Naive thymus-derived CD4-positive, alpha-beta T cell (primary cell): ENCODE measurements at regions not wholly inside any gene's neighbourhood (a gene's known extent, or its start where the extent isn't known, plus 50 kb on each side); places are given as distances from the start of the nearest gene placed in this dataset.
"Not testable (repeated sequence)": the region's sequence is repeated elsewhere in the genome, so short reads cannot be mapped to it uniquely, and the experiment has no call there.

Experiments used
- ATAC-seq: fragments of 150-1000 bp; cut with Tn5 transposase; 2 replicates; pipeline ENCODE4 v1.10.0; 2021; ENCODE audit warnings: mild to moderate bottlenecking, moderate library complexity
- CTCF ChIA-PET: fragments of 350-600 bp; sonication (Branson Sonifier 250); formaldehyde crosslinking; loops from one replicate; lab custom pipeline; 2021; ENCODE audit warnings: antibody characterized with exemption; lab: Charles Lee
- POLR2A ChIA-PET: fragments of 350-600 bp; sonication (Branson Sonifier 250); formaldehyde crosslinking; loops from one replicate; lab custom pipeline; 2021; ENCODE audit warnings: antibody characterized with exemption, inconsistent platforms; lab: Charles Lee
- DNase-seq, 9 donors: peaks; one replicate each; pipeline versions ENCODE4 v3.0.0 to v3.0.0-alpha.2; 2020 to 2022; ENCODE audit warnings: mixed read lengths in 1 of 9
- H3K27ac ChIP-seq: one replicate; pipeline ENCODE4 v1.7.0; 2013; ENCODE audit warnings: mild to moderate bottlenecking, low read depth, low read length, moderate library complexity
- H3K27me3 ChIP-seq, 2 donors: one replicate each; pipeline ENCODE4 v1.7.0; 2013; ENCODE audit warnings: low read length in 2 of 2, mild to moderate bottlenecking in 2 of 2, moderate library complexity in 2 of 2; ENCODE audit not compliant: control insufficient read depth in 2 of 2, insufficient read depth in 2 of 2
- H3K36me3 ChIP-seq, 3 experiments: 1 replicate in 2 of 3; 2 replicates in 1 of 3; pipeline ENCODE4 v1.7.0; 2013; ENCODE audit warnings: low read length in 3 of 3, mild to moderate bottlenecking in 3 of 3, moderate library complexity in 1 of 3; ENCODE audit not compliant: insufficient read depth in 3 of 3, control insufficient read depth in 2 of 3
- H3K4me1 ChIP-seq, 2 donors: one replicate each; pipeline ENCODE4 v1.7.0; 2013; ENCODE audit warnings: low read length in 2 of 2, mild to moderate bottlenecking in 2 of 2, moderate library complexity in 1 of 2; ENCODE audit not compliant: control insufficient read depth in 2 of 2, insufficient read depth in 2 of 2
- H3K4me3 ChIP-seq: 2 replicates; pipeline ENCODE4 v1.7.0; 2013; ENCODE audit warnings: mild to moderate bottlenecking, low read length
- H3K9me3 ChIP-seq, 3 experiments: 1 replicate in 2 of 3; 2 replicates in 1 of 3; pipeline ENCODE4 v1.7.0; 2013; ENCODE audit warnings: low read length in 3 of 3; ENCODE audit not compliant: control insufficient read depth in 2 of 3
- H3K27ac Mint-ChIP-seq, 9 donors: one replicate each; pipeline ENCODE4 v1.8.0; 2020 to 2022; ENCODE audit warnings: mixed read lengths in 9 of 9, mild to moderate bottlenecking in 8 of 9, moderate library complexity in 5 of 9, inconsistent platforms in 2 of 9
- H3K27me3 Mint-ChIP-seq, 5 donors: one replicate each; pipeline ENCODE4 v1.8.0; 2021 to 2022; ENCODE audit warnings: mixed read lengths in 5 of 5, mild to moderate bottlenecking in 1 of 5
- H3K36me3 Mint-ChIP-seq, 5 donors: one replicate each; pipeline ENCODE4 v1.8.0; 2020 to 2022; ENCODE audit warnings: mixed read lengths in 5 of 5, mild to moderate bottlenecking in 3 of 5, inconsistent platforms in 1 of 5
- H3K4me1 Mint-ChIP-seq, 7 donors: one replicate each; pipeline ENCODE4 v1.8.0; 2020 to 2022; ENCODE audit warnings: mixed read lengths in 7 of 7, mild to moderate bottlenecking in 3 of 7, inconsistent platforms in 1 of 7
- H3K4me3 Mint-ChIP-seq, 10 donors: one replicate each; pipeline ENCODE4 v1.8.0; 2020 to 2022; ENCODE audit warnings: mild to moderate bottlenecking in 10 of 10, mixed read lengths in 10 of 10, moderate library complexity in 6 of 10, inconsistent platforms in 2 of 10
- H3K9me3 Mint-ChIP-seq, 11 donors: one replicate each; pipeline ENCODE4 v1.8.0; 2020 to 2022; ENCODE audit warnings: mixed read lengths in 11 of 11, mild to moderate bottlenecking in 4 of 11, inconsistent platforms in 1 of 11, moderate library complexity in 1 of 11
- intact Hi-C, 2 donors: fragments of 100-400 bp; cut with micrococcal nuclease; formaldehyde crosslinking; loops; one replicate each; pipeline ENCODE4 v1.15.1; 2023

DNA sequence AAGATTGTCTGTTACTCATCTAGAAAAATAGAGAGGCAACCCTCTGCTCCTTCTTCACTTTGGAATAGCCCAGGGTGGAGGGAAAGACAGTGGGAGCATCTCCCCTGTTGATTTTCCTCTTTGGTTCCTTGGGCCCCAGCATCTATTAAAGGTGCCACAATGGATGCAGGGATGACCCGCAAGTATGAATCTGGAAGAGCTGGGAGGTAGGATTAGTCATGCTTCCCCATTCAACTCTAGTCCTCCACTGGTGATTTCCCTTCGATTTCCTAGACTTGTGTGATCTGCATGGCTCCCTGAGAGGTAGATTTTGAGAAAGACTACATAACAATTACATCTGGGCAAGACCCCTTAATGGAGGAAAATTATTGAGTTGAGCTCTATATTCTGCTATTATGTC is 127.8 kb downstream of the MAGEE1 start:
- no peak overlapping the region for H3K4me3 ChIP-seq
- H3K9me3 Mint-ChIP-seq, result peaks cover 0 to 79% (median 34%) of the 10 kb centered on the region in 11 donors
- POLR2A ChIA-PET, result no interaction called here

GRCh38 chrX:76555816-76556215 is 128.3 kb downstream of the MAGEE1 start:
- peaks cover 0 to 5% (median 0%) of the 10 kb centered on the region in 5 donors for H3K36me3 Mint-ChIP-seq
- H3K27me3 Mint-ChIP-seq, result no peaks in the 10 kb centered on the region
- no peaks in the 10 kb centered on the region for H3K27me3 ChIP-seq
- no peak overlapping the region for H3K27ac Mint-ChIP-seq
- ATAC-seq (no peak), DNase-seq (no peak)
- ChIA-PET CTCF (no interaction called here), POLR2A (no interaction called here)
- H3K4me1 Mint-ChIP-seq, result no peaks in the 10 kb centered on the region
- no peaks in the 10 kb centered on the region for H3K36me3 ChIP-seq
- H3K9me3 ChIP-seq, result peaks cover 0 to 19% (median 0%) of the 10 kb centered on the region in 3 experiments
- H3K4me3 ChIP-seq, result no peak overlapping the region
- no peaks in the 10 kb centered on the region for H3K4me1 ChIP-seq
- H3K9me3 Mint-ChIP-seq, result peaks cover 0 to 79% (median 36%) of the 10 kb centered on the region in 11 donors
- intact Hi-C loops, result no loop called here
- H3K27ac ChIP-seq, result no peak overlapping the region
- H3K4me3 Mint-ChIP-seq, result no peak overlapping the region

More for the DNA sequence above, 127.8 kb downstream of the MAGEE1 start:
- CTCF ChIA-PET, result no interaction called here
- no peaks in the 10 kb centered on the region for H3K4me1 Mint-ChIP-seq
- ATAC-seq (no peak), DNase-seq (no peak)
- H3K36me3 Mint-ChIP-seq, result peaks cover 0 to 5% (median 0%) of the 10 kb centered on the region in 5 donors
- no peaks in the 10 kb centered on the region for H3K36me3 ChIP-seq
- no peaks in the 10 kb centered on the region for H3K27me3 ChIP-seq
- H3K27me3 Mint-ChIP-seq, result no peaks in the 10 kb centered on the region
- H3K4me1 ChIP-seq, result no peaks in the 10 kb centered on the region
- H3K4me3 Mint-ChIP-seq, result no peak overlapping the region
- H3K27ac Mint-ChIP-seq, result no peak overlapping the region
- intact Hi-C loops, result no loop called here
- peaks cover 0 to 19% (median 0%) of the 10 kb centered on the region in 3 experiments for H3K9me3 ChIP-seq
- no peak overlapping the region for H3K27ac ChIP-seq

DNA sequence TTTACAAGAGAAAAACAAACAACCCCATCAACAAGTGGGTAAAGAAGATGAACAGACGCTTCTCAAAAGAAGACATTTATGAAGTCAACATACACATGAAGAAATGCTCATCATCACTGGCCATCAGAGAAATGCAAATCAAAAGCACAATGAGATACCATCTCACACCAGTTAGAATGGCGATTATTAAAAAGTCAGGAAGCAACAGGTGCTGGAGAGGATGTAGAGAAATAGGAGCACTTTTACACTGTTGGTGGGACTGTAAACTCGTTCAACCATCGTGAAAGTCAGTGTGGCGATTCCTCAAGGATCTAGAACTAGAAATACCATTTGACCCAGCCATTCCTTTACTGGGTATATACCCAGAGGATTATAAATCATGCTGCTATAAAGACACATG is 137.3 kb downstream of the MAGEE1 start:
- CTCF ChIA-PET, intact Hi-C loops: not testable (repeated sequence)
- H3K9me3 Mint-ChIP-seq, result peaks cover 0 to 56% (median 19%) of the 10 kb centered on the region in 11 donors

GRCh38 chrX:76605390-76605789 is 177.9 kb downstream of the MAGEE1 start:
- Mint-ChIP-seq H3K4me3 (no peak overlapping the region), H3K36me3 (no peaks in the 10 kb centered on the region), H3K9me3 (peaks cover 2 to 53% (median 10%) of the 10 kb centered on the region in 11 donors), H3K27me3 (peaks cover 0 to 7% (median 0%) of the 10 kb centered on the region in 5 donors), H3K27ac (no peak overlapping the region), H3K4me1 (no peaks in the 10 kb centered on the region)
- no peaks in the 10 kb centered on the region for H3K9me3 ChIP-seq
- CTCF ChIA-PET, result no interaction called here
- no peak overlapping the region for H3K4me3 ChIP-seq
- ATAC-seq (no peak), DNase-seq (no peak)
- H3K36me3 ChIP-seq, result no peaks in the 10 kb centered on the region
- H3K27ac ChIP-seq, result no peak overlapping the region
- H3K4me1 ChIP-seq, result no peaks in the 10 kb centered on the region
- no peaks in the 10 kb centered on the region for H3K27me3 ChIP-seq
- POLR2A ChIA-PET, result no interaction called here
- intact Hi-C loops, result no loop called here

More for the DNA sequence above, 137.3 kb downstream of the MAGEE1 start:
- H3K4me3 ChIP-seq, H3K27me3 ChIP-seq, H3K36me3 ChIP-seq, H3K27ac Mint-ChIP-seq, H3K27me3 Mint-ChIP-seq, H3K9me3 ChIP-seq, DNase-seq, H3K4me3 Mint-ChIP-seq, POLR2A ChIA-PET, ATAC-seq, H3K4me1 Mint-ChIP-seq, H3K4me1 ChIP-seq, H3K36me3 Mint-ChIP-seq, H3K27ac ChIP-seq: not testable (repeated sequence)

DNA sequence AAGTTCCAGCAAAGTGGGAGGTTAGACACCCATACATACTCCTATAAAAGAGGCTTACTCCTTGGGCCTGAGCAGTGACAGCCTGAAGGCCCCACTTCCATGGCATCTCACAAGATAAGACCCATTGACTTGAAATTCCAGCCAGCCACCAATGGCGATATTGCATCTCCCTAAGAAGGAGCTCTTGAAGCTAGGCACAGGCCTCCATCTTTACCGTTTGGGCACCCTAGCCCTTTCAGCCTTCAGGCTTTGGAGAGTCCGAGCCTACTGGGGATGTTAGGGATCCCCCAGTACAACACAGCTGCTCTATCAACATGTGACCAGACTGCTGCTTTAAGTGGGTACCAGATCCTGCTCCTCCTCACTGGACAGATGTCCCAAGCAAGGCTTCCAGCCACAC is 189.5 kb downstream of the MAGEE1 start:
- CTCF ChIA-PET, result no interaction called here
- Mint-ChIP-seq H3K4me1 (no peaks in the 10 kb centered on the region), H3K9me3 (peaks cover 0 to 47% (median 18%) of the 10 kb centered on the region in 11 donors), H3K4me3 (no peak overlapping the region), H3K27me3 (no peaks in the 10 kb centered on the region), H3K36me3 (no peaks in the 10 kb centered on the region), H3K27ac (no peak overlapping the region)
- no peak for DNase-seq
- Histone ChIP-seq H3K36me3 (no peaks in the 10 kb centered on the region), H3K4me3 (no peak overlapping the region), H3K27ac (no peak overlapping the region), H3K27me3 (no peaks in the 10 kb centered on the region), H3K9me3 (no peaks in the 10 kb centered on the region), H3K4me1 (no peaks in the 10 kb centered on the region)
- POLR2A ChIA-PET, result no interaction called here
- intact Hi-C loops, result no loop called here
- no peak for ATAC-seq

DNA sequence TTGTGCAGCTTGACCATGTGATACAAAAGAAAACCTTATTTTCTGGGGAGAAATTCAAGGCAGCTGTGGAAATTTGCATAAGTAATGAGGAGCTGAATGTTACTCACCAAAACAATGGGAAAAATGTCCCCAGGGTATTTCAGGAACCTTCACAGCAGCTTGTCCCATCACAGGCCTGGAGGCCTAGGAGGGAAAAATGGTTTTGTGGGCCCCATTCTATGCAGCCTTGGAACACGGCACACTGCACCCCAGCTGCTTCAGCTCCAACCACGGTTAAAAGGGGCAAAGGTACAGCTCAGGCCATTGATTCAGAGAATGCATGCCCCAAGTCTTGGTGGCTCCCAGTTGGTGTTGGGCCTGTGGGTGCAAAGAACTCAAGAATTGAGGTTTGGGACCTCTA is 216.1 kb downstream of the MAGEE1 start:
- Mint-ChIP-seq H3K27ac (no peak overlapping the region), H3K27me3 (no peaks in the 10 kb centered on the region), H3K4me1 (no peaks in the 10 kb centered on the region), H3K4me3 (no peak overlapping the region), H3K9me3 (peaks cover 2 to 37% (median 6%) of the 10 kb centered on the region in 11 donors), H3K36me3 (no peaks in the 10 kb centered on the region)
- Histone ChIP-seq H3K27me3 (no peaks in the 10 kb centered on the region), H3K4me1 (no peaks in the 10 kb centered on the region), H3K36me3 (no peaks in the 10 kb centered on the region), H3K9me3 (peaks cover 0 to 4% (median 0%) of the 10 kb centered on the region in 3 experiments), H3K27ac (no peak overlapping the region), H3K4me3 (no peak overlapping the region)
- ATAC-seq (no peak), DNase-seq (no peak)
- intact Hi-C loops, result no loop called here
- POLR2A ChIA-PET, result no interaction called here
- CTCF ChIA-PET, result no interaction called here

DNA sequence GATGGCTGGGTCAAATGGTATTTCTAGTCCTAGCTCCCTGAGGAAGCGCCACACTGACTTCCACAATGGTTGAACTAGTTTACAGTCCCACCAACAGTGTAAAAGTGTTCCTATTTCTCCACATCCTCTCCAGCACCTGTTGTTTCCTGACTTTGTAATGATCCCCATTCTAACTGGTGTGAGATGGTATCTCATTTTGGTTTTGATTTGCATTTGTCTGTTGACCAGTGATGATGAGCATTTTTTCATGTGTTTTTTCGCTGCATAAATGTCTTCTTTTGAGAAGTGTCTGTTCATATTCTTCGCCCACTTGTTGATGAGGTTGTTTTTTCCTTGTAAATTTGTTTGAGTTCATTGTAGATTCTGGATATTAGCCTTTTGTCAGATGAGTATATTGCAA is 223.9 kb downstream of the MAGEE1 start:
- intact Hi-C loops, H3K27ac Mint-ChIP-seq: not testable (repeated sequence)

More for the DNA sequence above, 223.9 kb downstream of the MAGEE1 start:
- H3K36me3 ChIP-seq, H3K27ac ChIP-seq, DNase-seq, H3K4me3 ChIP-seq, H3K27me3 ChIP-seq, POLR2A ChIA-PET, H3K27me3 Mint-ChIP-seq, H3K9me3 ChIP-seq, H3K4me3 Mint-ChIP-seq, H3K4me1 ChIP-seq, H3K36me3 Mint-ChIP-seq, CTCF ChIA-PET, ATAC-seq, H3K4me1 Mint-ChIP-seq: not testable (repeated sequence)
- peaks cover 0 to 13% (median 2%) of the 10 kb centered on the region in 11 donors for H3K9me3 Mint-ChIP-seq
